K562 (cell line): ENCODE measurements at regions not wholly inside any gene's neighbourhood (a gene's known extent, or its start where the extent isn't known, plus 50 kb on each side); places are given as distances from the start of the nearest gene placed in this dataset.

Experiments
- ATAC-seq: fragments of 200-7000 bp; cut with Tn5 transposase; 3 replicates; pipeline ENCODE4 v1.9.1; 2020; ENCODE audit warnings: moderate library complexity
- BruUV-seq: library from RNA; stranded (reverse); fragments of 400-500 nt; replicated peaks from 2 replicates; lab custom pipeline; 2021; lab: Mats Ljungman, UMichigan
- CTCF ChIA-PET: fragments of 300-600 bp; formaldehyde crosslinking; extraction: SDS; loops from one replicate; lab custom pipeline; 2021; ENCODE audit warnings: low intra/inter-chr PET ratio; lab: Yijun Ruan, JAX
- POLR2A ChIA-PET: fragments of 300-600, 350-650 bp; sonication (Branson Sonifier 250); formaldehyde crosslinking; extraction: SDS; loops from one replicate; lab custom pipeline; 2021; ENCODE audit warnings: antibody characterized with exemption, inconsistent platforms; lab: Yijun Ruan, JAX
- DNase-seq, 4 experiments: peaks; one replicate each; pipeline versions ENCODE4 v3.0.0 to v3.0.0-alpha.2; 2011 to 2018; ENCODE audit warnings: low spot score in 3 of 4, mixed read lengths in 3 of 4; ENCODE audit errors: extremely low read depth in 1 of 4
- FAIRE-seq: peaks from 2 replicates; lab custom pipeline; 2011; peaks lifted over from hg19 to GRCh38; lab: Jason Lieb, UNC
- H2AFZ ChIP-seq: 2 replicates; pipeline ENCODE4 v1.6.0; 2011; ENCODE audit warnings: low read depth, low read length, control low read depth, inconsistent platforms
- H3K27ac ChIP-seq: fragments of 200-600 bp; 3 replicates; pipeline ENCODE4 v1.8.0; 2011; ENCODE audit warnings: low read depth, mild to moderate bottlenecking, control low read depth, inconsistent platforms, low read length, moderate library complexity, mixed read lengths; ENCODE audit errors: extremely low read depth
- H3K27me3 ChIP-seq, 2 experiments: fragments of 300-600 bp in 1 of 2; 2 replicates in 1 of 2; 3 replicates in 1 of 2; pipeline versions ENCODE4 v1.6.0 to v1.8.0; 2011; ENCODE audit warnings: inconsistent platforms in 2 of 2, low read length in 2 of 2, mild to moderate bottlenecking in 1 of 2, mixed read lengths in 1 of 2, moderate library complexity in 1 of 2; ENCODE audit not compliant: control insufficient read depth in 2 of 2, insufficient read depth in 2 of 2
- H3K36me3 ChIP-seq: fragments of 300-600 bp; 3 replicates; pipeline ENCODE4 v1.8.0; 2011; ENCODE audit warnings: mild to moderate bottlenecking, low read length, inconsistent platforms; ENCODE audit not compliant: control insufficient read depth, insufficient read depth
- H3K4me1 ChIP-seq, 2 experiments: fragments of 200-600 bp in 1 of 2; replicated peaks in 1 of 2; 2 replicates in 1 of 2; 3 replicates in 1 of 2; pipeline versions ENCODE4 v1.5.1 to v1.8.0; 2011; ENCODE audit warnings: inconsistent platforms in 2 of 2, low read length in 2 of 2, mild to moderate bottlenecking in 1 of 2, mixed read lengths in 1 of 2, moderate library complexity in 1 of 2; ENCODE audit not compliant: control insufficient read depth in 2 of 2, insufficient read depth in 2 of 2
- H3K4me2 ChIP-seq: 2 replicates; pipeline ENCODE4 v1.6.1; 2011; ENCODE audit warnings: low read length, control low read depth, inconsistent platforms, mixed read lengths; ENCODE audit not compliant: insufficient read depth
- H3K4me3 ChIP-seq: fragments of 200-600 bp; sonication (generic), shearing (Covaris generic); 2 replicates; pipeline ENCODE4 v1.5.1; 2016; ENCODE audit warnings: control low read depth, inconsistent platforms
- H3K79me2 ChIP-seq: fragments of 200-600 bp; 3 replicates; pipeline ENCODE4 v1.8.0; 2011; ENCODE audit warnings: low read length, inconsistent platforms; ENCODE audit not compliant: control insufficient read depth, insufficient read depth
- H3K9ac ChIP-seq, 2 experiments: 2 replicates each; pipeline versions ENCODE4 v1.6.0 to v1.6.1; 2011; ENCODE audit warnings: low read depth in 2 of 2, low read length in 2 of 2, control low read depth in 1 of 2, inconsistent platforms in 1 of 2, mild to moderate bottlenecking in 1 of 2, mixed read lengths in 1 of 2; ENCODE audit not compliant: insufficient read depth in 1 of 2
- H3K9me1 ChIP-seq: one replicate; pipeline ENCODE4 v1.6.0; 2011; ENCODE audit warnings: inconsistent platforms, mild to moderate bottlenecking, low read length, moderate library complexity; ENCODE audit not compliant: control insufficient read depth, insufficient read depth
- H3K9me3 ChIP-seq: replicated peaks from 2 replicates; pipeline ENCODE4 v1.5.1; 2011; ENCODE audit warnings: low read depth, low read length, inconsistent platforms; ENCODE audit not compliant: control insufficient read depth, insufficient read depth
- H4K20me1 ChIP-seq: replicated peaks from 2 replicates; pipeline ENCODE4 v1.6.1; 2011; ENCODE audit warnings: low read length, inconsistent platforms, mixed read lengths; ENCODE audit not compliant: control insufficient read depth, insufficient read depth
- MLLT1 ChIP-seq, 2 experiments: fragments of 450-650 bp; IDR thresholded peaks; 2 replicates each; pipeline ENCODE4 v1.6.1; 2016
- THRA ChIP-seq: fragments of 450-650 bp; IDR thresholded peaks from 2 replicates; pipeline ENCODE4 v1.6.1; 2017; ENCODE audit warnings: mild to moderate bottlenecking, moderate library complexity
- ZFP36 ChIP-seq: fragments of 150-350 bp; IDR thresholded peaks from 2 replicates; pipeline ENCODE4 v1.6.1; 2018; ENCODE audit warnings: low read length, low read depth; ENCODE audit not compliant: partially characterized antibody
- ZKSCAN1 ChIP-seq: fragments of 150-350 bp; IDR thresholded peaks from 2 replicates; pipeline ENCODE4 v1.6.1; 2016; ENCODE audit warnings: low read depth, low read length
- ZNF444 ChIP-seq: fragments of 250-450 bp; sonication (Bioruptor Pico); IDR thresholded peaks from 2 replicates; pipeline ENCODE4 v1.4.0; 2020; ENCODE audit warnings: mild to moderate bottlenecking, moderate library complexity
- WGBS: fragments of 100-300 bp; shearing (Covaris generic); methylation state at CpG from one replicate; pipeline ENCODE4 v1.1.6; 2016; ENCODE audit warnings: low coverage, mixed read lengths; ENCODE audit not compliant: insufficient coverage; ENCODE audit errors: missing lambda C conversion rate; 5-methylcytosine and 5-hydroxymethylcytosine counted together
- in situ Hi-C: fragments of 300-500 bp; cut with MboI; formaldehyde crosslinking; loops from 4 replicates; pipeline ENCODE4 v1.15.0; 2018; ENCODE audit warnings: inconsistent platforms, mixed read lengths
- intact Hi-C: fragments of 100-400 bp; cut with micrococcal nuclease; formaldehyde crosslinking; loops from 2 replicates; pipeline ENCODE4 v1.14.2; 2022

GRCh38 chr1:10934150-10934818 lies 78.2 kb upstream of the TARDBP start:
- H3K27ac ChIP-seq: no peak overlapping the region
- BruUV-seq: no TSS peak
- no peak overlapping the region for H3K9ac ChIP-seq
- H3K4me3 ChIP-seq: no peak overlapping the region
- H3K36me3 ChIP-seq: no peaks in the 10 kb centered on the region
- DNase-seq: no peak
- no peaks in the 10 kb centered on the region for H3K9me3 ChIP-seq
- FAIRE-seq: no peak
- H4K20me1 ChIP-seq: no peaks in the 10 kb centered on the region; the same call in 1 of the 2 replicates
- intact Hi-C loops: no loop called here
- H3K9me1 ChIP-seq: no peaks in the 10 kb centered on the region
- H3K79me2 ChIP-seq: no peaks in the 10 kb centered on the region
- H3K4me1 ChIP-seq: peaks cover 0 to 5% of the 10 kb centered on the region in 2 experiments; a peak in 2 of 5 replicates
- no peak for ATAC-seq
- ChIA-PET CTCF (no interaction called here), POLR2A (interaction anchor here (0.6 to 1.5 kb wide), 4 partner anchors 8 to 51 kb away, joined by 3 to 4 read pairs (median 3); no protein-coding TSS in a partner anchor)
- 3% methylated on average over 11 of the region's 12 CpGs for WGBS
- no peak overlapping the region for H2AFZ ChIP-seq
- in situ Hi-C loops: no loop called here
- no peak overlapping the region for H3K4me2 ChIP-seq
- H3K27me3 ChIP-seq: peaks cover 18 to 67% of the 10 kb centered on the region in 2 experiments; a peak in 4 of 5 replicates
- TF ChIP-seq ZNF444 (CRISPR knock-in tag) (no peak), THRA (no peak), MLLT1 (IDR thresholded peaks at IDR 0.05) (no peak), ZFP36 (peak; percentile 59), ZKSCAN1 (no peak)
